HepG2 (cell line): ENCODE measurements at regions not wholly inside any gene's neighbourhood (a gene's known extent, or its start where the extent isn't known, plus 50 kb on each side); places are given as distances from the start of the nearest gene placed in this dataset.

Experiments used
- ERF ChIP-seq: IDR thresholded peaks from 2 replicates; pipeline ENCODE4 v1.6.1; 2018; ENCODE audit warnings: missing biosample characterization, missing genetic modification reagents
- HOXA3 ChIP-seq: sonication (generic); formaldehyde crosslinking; IDR thresholded peaks from 2 replicates; pipeline ENCODE4 v1.5.0; 2020; ENCODE audit warnings: missing genetic modification reagents
- HOXA9 ChIP-seq: sonication (generic); formaldehyde crosslinking; IDR thresholded peaks from 2 replicates; pipeline ENCODE4 v1.8.1; 2022; ENCODE audit warnings: missing genetic modification reagents, mild to moderate bottlenecking, moderate library complexity, borderline replicate concordance
- KDM5B ChIP-seq: sonication (generic); formaldehyde crosslinking; IDR thresholded peaks from 2 replicates; pipeline ENCODE4 v1.4.0; 2020; ENCODE audit warnings: missing genetic modification reagents, mild to moderate bottlenecking, borderline replicate concordance
- PPARG ChIP-seq: conservative IDR thresholded peaks from 2 replicates; pipeline ENCODE4 v1.6.1; 2016; ENCODE audit warnings: missing biosample characterization, missing genetic modification reagents
- PRMT3 ChIP-seq: sonication (generic); formaldehyde crosslinking; IDR thresholded peaks from 2 replicates; pipeline ENCODE4 v1.8.1; 2022; ENCODE audit warnings: low read depth, mild to moderate bottlenecking, moderate library complexity, missing genetic modification reagents, borderline replicate concordance
- REXO4 ChIP-seq: sonication (generic); formaldehyde crosslinking; IDR thresholded peaks from 2 replicates; pipeline ENCODE4 v1.8.0; 2022; ENCODE audit warnings: missing genetic modification reagents, mild to moderate bottlenecking, borderline replicate concordance
- RXRA ChIP-seq: sonication (generic); formaldehyde crosslinking; IDR thresholded peaks from 2 replicates; pipeline ENCODE4 v1.5.1; 2020; ENCODE audit warnings: missing genetic modification reagents
- TFDP1 ChIP-seq: IDR thresholded peaks from 2 replicates; pipeline ENCODE4 v1.6.1; 2016; ENCODE audit warnings: missing compliant biosample characterization, missing genetic modification reagents, borderline replicate concordance
- THAP8 ChIP-seq: sonication (generic); formaldehyde crosslinking; IDR thresholded peaks from 2 replicates; pipeline ENCODE4 v1.5.1; 2020; ENCODE audit warnings: missing genetic modification reagents, mild to moderate bottlenecking, borderline replicate concordance
- YEATS4 ChIP-seq: sonication (generic); formaldehyde crosslinking; IDR thresholded peaks from 2 replicates; pipeline ENCODE4 v1.4.0; 2020; ENCODE audit warnings: missing genetic modification reagents, borderline replicate concordance
- ZBTB26 ChIP-seq: IDR thresholded peaks from 2 replicates; pipeline ENCODE4 v1.6.1; 2016; ENCODE audit warnings: missing compliant biosample characterization, missing genetic modification reagents, borderline replicate concordance
- ZKSCAN5 ChIP-seq: sonication (generic); formaldehyde crosslinking; IDR thresholded peaks from 2 replicates; pipeline ENCODE4 v1.5.1; 2020; ENCODE audit warnings: mild to moderate bottlenecking, missing genetic modification reagents
- ZNF138 ChIP-seq: sonication (generic); formaldehyde crosslinking; IDR thresholded peaks from 2 replicates; pipeline ENCODE4 v1.5.0; 2020; ENCODE audit warnings: mild to moderate bottlenecking, low read depth, missing genetic modification reagents
- ZNF230 ChIP-seq: sonication (generic); formaldehyde crosslinking; IDR thresholded peaks from 2 replicates; pipeline ENCODE4 v1.4.0; 2020; ENCODE audit warnings: mild to moderate bottlenecking, missing genetic modification reagents
- ZNF615 ChIP-seq: sonication (generic); formaldehyde crosslinking; IDR thresholded peaks from 2 replicates; pipeline ENCODE4 v1.5.0; 2020; ENCODE audit warnings: mild to moderate bottlenecking, missing genetic modification reagents, borderline replicate concordance
- ZNF790 ChIP-seq: sonication (generic); formaldehyde crosslinking; IDR thresholded peaks from 2 replicates; pipeline ENCODE4 v1.8.0; 2022; ENCODE audit warnings: missing genetic modification reagents, mild to moderate bottlenecking, borderline replicate concordance
- ZNF878 ChIP-seq: sonication (generic); formaldehyde crosslinking; IDR thresholded peaks from 2 replicates; pipeline ENCODE4 v1.8.1; 2023; ENCODE audit warnings: mild to moderate bottlenecking, missing genetic modification reagents, moderate library complexity
- ZSCAN25 ChIP-seq: sonication (generic); formaldehyde crosslinking; IDR thresholded peaks from 2 replicates; pipeline ENCODE4 v1.8.0; 2022; ENCODE audit warnings: mild to moderate bottlenecking, missing genetic modification reagents

GRCh38 chr18:79588636-79589481 is 90.7 kb upstream of the CTDP1 start (continued):
- TF ChIP-seq ZBTB26 (CRISPR knock-in tag) (peak; percentile 73), ERF (peak; percentile 81; the same call in 1 of the 2 replicates), PPARG (CRISPR knock-in tag) (0 out of 2 replicates have a peak, but pooled peaks have one; percentile 15), ZKSCAN5 (CRISPR knock-in tag) (no peak; the same call in 1 of the 2 replicates), HOXA3 (CRISPR knock-in tag) (peak; percentile 83; the same call in 1 of the 2 replicates), ZNF790 (CRISPR knock-in tag) (peak; percentile 69; the same call in 1 of the 2 replicates), THAP8 (no peak), ZNF138 (CRISPR knock-in tag) (no peak), ZSCAN25 (CRISPR knock-in tag) (peak; percentile 81; the same call in 1 of the 2 replicates), RXRA (CRISPR knock-in tag) (no peak), ZNF878 (CRISPR knock-in tag) (peak; percentile 94), REXO4 (CRISPR knock-in tag) (no peak), HOXA9 (CRISPR knock-in tag) (0 out of 2 replicates have a peak, but pooled peaks have one; percentile 29), TFDP1 (CRISPR knock-in tag) (peak; percentile 93; the same call in 1 of the 2 replicates), ZNF615 (CRISPR knock-in tag) (no peak), YEATS4 (CRISPR knock-in tag) (peak; percentile 47), ZNF230 (CRISPR knock-in tag) (peak; percentile 92), PRMT3 (CRISPR knock-in tag) (no peak), KDM5B (CRISPR knock-in tag) (peak; percentile 81; the same call in 1 of the 2 replicates)
